ENCODE measurements at regions not wholly inside any gene's neighbourhood (a gene's known extent, or its start where the extent isn't known, plus 50 kb on each side); places are given as distances from the start of the nearest gene placed in this dataset.

GRCh38 chr1:221442056-221442455, 299.8 kb downstream of the DUSP10 start:
- intact Hi-C loops (cut with micrococcal nuclease; ENCODE audit: unreplicated experiment): no loop called here
- H3K4me1 ChIP-seq (ENCODE audit: insufficient read depth, low read length): no peaks in the 10 kb centered on the region
- no peaks in the 10 kb centered on the region for H4K20me1 ChIP-seq (ENCODE audit: insufficient read depth, low read length)
- H2AFZ ChIP-seq (ENCODE audit: low read length): no peak overlapping the region
- H3K36me3 ChIP-seq (replicated peaks in 1 of 2; ENCODE audit: control insufficient read depth in 1 of 2, insufficient read depth in 2 of 2, low read length in 2 of 2): no peaks in the 10 kb centered on the region
- ChIA-PET POLR2A (no interaction called here), CTCF (ENCODE audit: low intra/inter-chr PET ratio, low total read pairs) (no interaction called here)
- DNase-seq (ENCODE audit: low spot score) (no peak), ATAC-seq (no peak), FAIRE-seq (no peak)
- H3K4me3 ChIP-seq (replicated peaks in 1 of 3; ENCODE audit: insufficient read depth in 1 of 3, low read depth in 2 of 3, low read length in 3 of 3): no peak overlapping the region
- BruUV-seq (replicated peaks): no TSS peak
- no peak overlapping the region for H3K27ac ChIP-seq (ENCODE audit: extremely low read length, insufficient read depth, low read length)
- no peak overlapping the region for H3K9ac ChIP-seq (ENCODE audit: insufficient read depth, low read depth, low read length)
- TF ChIP-seq ZNF280D (CRISPR knock-in tag; IDR thresholded peaks at IDR 0.05) (no peak), HMG20A (CRISPR knock-in tag; IDR thresholded peaks at IDR 0.05; ENCODE audit: borderline replicate concordance) (no peak), ZNF841 (CRISPR knock-in tag; IDR thresholded peaks at IDR 0.05; ENCODE audit: borderline replicate concordance) (no peak), CBX5 (CRISPR knock-in tag; IDR thresholded peaks at IDR 0.05; ENCODE audit: borderline replicate concordance) (no peak), ZNF431 (CRISPR knock-in tag; IDR thresholded peaks at IDR 0.05; ENCODE audit: borderline replicate concordance, low read depth) (no peak), GTF2F1 (IDR thresholded peaks at IDR 0.05; ENCODE audit: low read length) (no peak), ZNF205 (CRISPR knock-in tag; IDR thresholded peaks at IDR 0.05) (no peak), PTBP1 (IDR thresholded peaks at IDR 0.05; ENCODE audit: low read depth, low read length, poor library complexity, severe bottlenecking) (no peak), GLI4 (CRISPR knock-in tag; IDR thresholded peaks at IDR 0.05; ENCODE audit: borderline replicate concordance) (no peak), ZNF225 (CRISPR knock-in tag; IDR thresholded peaks at IDR 0.05) (no peak), TARDBP (CRISPR knock-in tag; IDR thresholded peaks at IDR 0.05) (no peak)
- no peaks in the 10 kb centered on the region; a peak in 1 of 5 replicates for H3K27me3 ChIP-seq (ENCODE audit: control insufficient read depth in 1 of 2, insufficient read depth in 2 of 2, low read length in 2 of 2)
- H3K79me2 ChIP-seq (ENCODE audit: insufficient read depth, low read length): no peaks in the 10 kb centered on the region
- no peak overlapping the region for H3K4me2 ChIP-seq (ENCODE audit: low read depth, low read length)
- WGBS (ENCODE audit: low lambda C conversion rate): 18% methylated on average over 3 of the region's 3 CpGs
- no peaks in the 10 kb centered on the region for H3K9me3 ChIP-seq (ENCODE audit: low read length)
- in situ Hi-C loops (cut with HindIII; ENCODE audit: extremely low pct_ligation_motif_present, low pct_unique_long_range_greater_than_20kb): no loop called here

Data from HepG2 (cell line).